Lower leg skin (tissue), 4 donors: ENCODE measurements at regions not wholly inside any gene's neighbourhood (a gene's known extent, or its start where the extent isn't known, plus 50 kb on each side); places are given as distances from the start of the nearest gene placed in this dataset.

Experiments used
- DNase-seq, 2 donors: peaks; one replicate each; pipeline ENCODE4 v3.0.0-alpha.2; 2019; ENCODE audit warnings: low spot score in 2 of 2
- H3K4me3 ChIP-seq: fragments of 200-600 bp; sonication (generic); 2 replicates; pipeline ENCODE4 v1.5.1; 2017; ENCODE audit warnings: mild to moderate bottlenecking, low read depth; ENCODE audit not compliant: poor library complexity, severe bottlenecking
- POLR2A ChIP-seq, 2 donors: fragments of 450-650 bp; IDR thresholded peaks; one replicate each; pipeline ENCODE4 v1.6.1; 2016 to 2017; ENCODE audit warnings: antibody characterized with exemption in 2 of 2, mild to moderate bottlenecking in 1 of 2, moderate library complexity in 1 of 2
- WGBS, 2 donors: methylation state at CpG; one replicate each; pipeline ENCODE4 v1.1.5; 2018; 5-methylcytosine and 5-hydroxymethylcytosine counted together
- intact Hi-C: fragments of 100-400 bp; cut with DNase I; formaldehyde crosslinking; loops from one replicate; pipeline ENCODE4 v1.15.0; 2023; ENCODE audit warnings: low total_unique reads
- TF ChIP-seq, protein P1 (sequence below), 3 donors: fragments of 450-650 bp; IDR thresholded peaks; one replicate each; pipeline ENCODE4 v1.5.1; 2016; ENCODE audit warnings: antibody characterized with exemption in 3 of 3, mild to moderate bottlenecking in 3 of 3, moderate library complexity in 2 of 3

DNA sequence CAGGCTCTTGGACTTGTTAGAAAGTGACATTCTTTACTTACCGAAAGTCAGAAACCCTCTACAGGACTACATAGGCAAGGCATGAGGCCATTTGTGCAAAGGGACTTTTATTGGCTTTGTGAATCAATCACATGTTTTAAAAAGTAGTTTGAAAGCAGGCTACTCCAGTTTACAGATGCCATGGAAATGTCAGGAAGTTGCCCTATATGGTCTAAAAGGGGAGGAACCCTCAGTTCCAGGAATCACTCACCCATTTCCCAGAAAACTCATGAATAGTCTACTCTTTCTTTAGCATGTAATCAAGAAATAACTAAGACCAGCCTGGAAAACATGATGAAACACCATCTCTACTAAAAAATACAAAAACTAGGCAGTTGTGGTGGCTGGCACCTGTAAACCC, 51.0 kb upstream of the MKRN3 start:
- TF ChIP-seq POLR2A (IDR thresholded peaks at IDR 0.05): no peak
- TF ChIP-seq, protein P1, sequence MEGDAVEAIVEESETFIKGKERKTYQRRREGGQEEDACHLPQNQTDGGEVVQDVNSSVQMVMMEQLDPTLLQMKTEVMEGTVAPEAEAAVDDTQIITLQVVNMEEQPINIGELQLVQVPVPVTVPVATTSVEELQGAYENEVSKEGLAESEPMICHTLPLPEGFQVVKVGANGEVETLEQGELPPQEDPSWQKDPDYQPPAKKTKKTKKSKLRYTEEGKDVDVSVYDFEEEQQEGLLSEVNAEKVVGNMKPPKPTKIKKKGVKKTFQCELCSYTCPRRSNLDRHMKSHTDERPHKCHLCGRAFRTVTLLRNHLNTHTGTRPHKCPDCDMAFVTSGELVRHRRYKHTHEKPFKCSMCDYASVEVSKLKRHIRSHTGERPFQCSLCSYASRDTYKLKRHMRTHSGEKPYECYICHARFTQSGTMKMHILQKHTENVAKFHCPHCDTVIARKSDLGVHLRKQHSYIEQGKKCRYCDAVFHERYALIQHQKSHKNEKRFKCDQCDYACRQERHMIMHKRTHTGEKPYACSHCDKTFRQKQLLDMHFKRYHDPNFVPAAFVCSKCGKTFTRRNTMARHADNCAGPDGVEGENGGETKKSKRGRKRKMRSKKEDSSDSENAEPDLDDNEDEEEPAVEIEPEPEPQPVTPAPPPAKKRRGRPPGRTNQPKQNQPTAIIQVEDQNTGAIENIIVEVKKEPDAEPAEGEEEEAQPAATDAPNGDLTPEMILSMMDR (IDR thresholded peaks at IDR 0.05): no peak
- intact Hi-C loops: no loop called here

DNA sequence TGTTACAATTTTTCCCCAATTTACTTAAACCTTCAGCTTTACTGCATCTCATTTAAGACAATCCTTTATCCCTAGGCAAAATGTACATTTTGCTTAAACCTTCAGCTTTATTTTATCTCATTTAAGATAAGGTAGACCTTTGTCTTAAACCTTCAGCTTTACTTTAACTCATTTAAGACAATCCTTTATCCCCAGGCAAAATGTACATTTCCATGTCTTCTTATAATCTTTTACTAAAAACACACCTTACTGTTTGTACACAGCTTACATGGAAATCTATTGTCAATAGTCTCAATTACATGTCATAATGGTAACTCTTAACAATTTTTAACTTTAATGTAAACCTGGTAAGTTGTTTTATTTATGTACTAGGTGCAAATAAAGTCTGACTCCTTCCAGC, 58.7 kb upstream of the MKRN3 start:
- TF ChIP-seq, protein P1 (IDR thresholded peaks at IDR 0.05): no peak
- intact Hi-C loops: loop anchor here (10.0 kb wide), 1 partner anchor 138 kb away; the partner anchor contains the start of gene MAGEL2
- no peak for DNase-seq
- no peak overlapping the region for H3K4me3 ChIP-seq

More for the DNA sequence above, 51.0 kb upstream of the MKRN3 start:
- 67 to 77% methylated on average over 1 of the region's 1 CpG for WGBS, 2 donors
- H3K4me3 ChIP-seq: no peak overlapping the region
- DNase-seq: no peak

DNA sequence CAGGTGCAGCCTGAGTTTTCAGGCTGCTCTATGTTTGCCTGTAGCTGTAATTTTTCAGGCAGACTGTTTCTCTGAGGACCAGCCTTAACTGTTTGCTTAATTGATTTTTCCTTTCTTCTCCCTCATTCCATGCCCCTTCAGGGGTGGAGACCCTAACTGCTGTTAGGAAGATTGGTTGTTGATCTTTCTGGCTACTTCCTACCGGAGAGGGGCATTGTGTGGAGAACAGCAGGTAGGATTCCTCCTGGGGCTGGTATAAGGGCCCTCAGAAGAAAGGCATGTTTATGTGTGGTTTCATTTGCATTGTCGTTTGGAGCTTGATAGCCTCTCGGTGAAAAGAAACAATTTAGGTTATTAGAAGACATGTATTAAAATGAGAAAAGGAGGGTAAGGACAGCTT, 56.9 kb upstream of the GOLGA6L2 start:
- TF ChIP-seq, protein P1 (IDR thresholded peaks at IDR 0.05): no peak
- no peak for TF ChIP-seq POLR2A (IDR thresholded peaks at IDR 0.05)
- no peak for DNase-seq
- no peak overlapping the region for H3K4me3 ChIP-seq
- 51 to 52% methylated on average over 3 of the region's 3 CpGs for WGBS, 2 donors
- intact Hi-C loops: loop anchor here (10.0 kb wide), 1 partner anchor 141 kb away; the partner anchor contains the start of gene MAGEL2

DNA sequence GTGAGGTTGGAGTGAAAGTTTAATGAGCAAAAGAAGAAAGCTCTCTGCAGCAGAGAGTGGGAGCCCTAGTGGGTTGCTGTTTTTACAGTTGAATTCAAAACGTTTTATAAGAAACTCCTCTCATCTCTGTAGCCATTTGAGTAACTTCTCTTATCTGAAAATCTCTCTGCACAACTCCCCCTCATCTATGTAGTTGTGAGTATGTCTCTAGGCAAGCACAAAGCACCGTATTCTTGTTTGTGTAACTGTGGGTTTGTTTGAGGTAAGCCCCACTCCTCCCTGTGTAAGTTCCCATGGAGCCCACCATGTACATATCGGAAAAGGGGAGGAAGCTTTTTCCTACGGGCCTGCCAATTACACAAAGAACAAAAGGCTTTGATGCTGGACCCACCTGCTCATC, 56.5 kb upstream of the GOLGA6L2 start:
- 34 to 48% methylated on average over 4 of the region's 4 CpGs for WGBS, 2 donors

DNA sequence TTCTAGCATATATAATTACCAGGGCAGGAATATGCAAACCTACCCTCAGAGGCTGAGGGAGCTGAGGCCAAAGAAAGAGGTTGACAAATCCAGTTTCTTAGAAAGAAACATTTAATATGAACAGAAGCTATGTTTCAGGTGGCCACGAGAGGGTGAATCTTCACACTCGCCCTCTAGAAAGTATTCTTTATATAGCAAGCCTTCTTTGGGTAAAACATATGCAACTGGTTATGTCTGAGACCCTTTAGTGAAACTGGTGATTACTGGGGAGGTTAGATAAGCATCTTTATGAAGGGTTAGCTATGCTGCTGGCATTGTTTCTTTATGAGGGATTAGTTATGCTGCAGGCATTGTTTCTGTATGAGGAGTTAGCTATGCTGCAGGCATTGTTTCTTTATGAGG, 50.7 kb upstream of the GOLGA6L2 start:
- 0 to 40% methylated on average over 2 of the region's 2 CpGs for WGBS, 2 donors
- DNase-seq: no peak

More for the DNA sequence above, 56.5 kb upstream of the GOLGA6L2 start:
- DNase-seq: no peak
- intact Hi-C loops: loop anchor here (10.0 kb wide), 1 partner anchor 141 kb away; the partner anchor contains the start of gene MAGEL2
- H3K4me3 ChIP-seq: no peak overlapping the region
- TF ChIP-seq POLR2A (IDR thresholded peaks at IDR 0.05): no peak
- TF ChIP-seq, protein P1 (IDR thresholded peaks at IDR 0.05): no peak

More for the DNA sequence above, 50.7 kb upstream of the GOLGA6L2 start:
- H3K4me3 ChIP-seq: no peak overlapping the region
- intact Hi-C loops: no loop called here
- TF ChIP-seq, protein P1 (IDR thresholded peaks at IDR 0.05): no peak
- TF ChIP-seq POLR2A (IDR thresholded peaks at IDR 0.05): no peak
